Fibroblast of the aortic adventitia (primary cell): ENCODE measurements at regions not wholly inside any gene's neighbourhood (a gene's known extent, or its start where the extent isn't known, plus 50 kb on each side); places are given as distances from the start of the nearest gene placed in this dataset.

Experiments used
- DNase-seq: peaks from one replicate; pipeline ENCODE4 v3.0.0-alpha.2; 2010; ENCODE audit warnings: low read depth
- H3K4me3 ChIP-seq: 2 replicates; pipeline ENCODE4 v1.5.1; 2011; ENCODE audit warnings: low read depth, mild to moderate bottlenecking, control low read depth, low read length, moderate library complexity
- TF ChIP-seq, protein P1 (sequence below): IDR thresholded peaks from 2 replicates; pipeline ENCODE4 v1.5.1; 2011; ENCODE audit warnings: mild to moderate bottlenecking, low read length, control low read depth, inconsistent platforms; ENCODE audit not compliant: insufficient read depth

DNA sequence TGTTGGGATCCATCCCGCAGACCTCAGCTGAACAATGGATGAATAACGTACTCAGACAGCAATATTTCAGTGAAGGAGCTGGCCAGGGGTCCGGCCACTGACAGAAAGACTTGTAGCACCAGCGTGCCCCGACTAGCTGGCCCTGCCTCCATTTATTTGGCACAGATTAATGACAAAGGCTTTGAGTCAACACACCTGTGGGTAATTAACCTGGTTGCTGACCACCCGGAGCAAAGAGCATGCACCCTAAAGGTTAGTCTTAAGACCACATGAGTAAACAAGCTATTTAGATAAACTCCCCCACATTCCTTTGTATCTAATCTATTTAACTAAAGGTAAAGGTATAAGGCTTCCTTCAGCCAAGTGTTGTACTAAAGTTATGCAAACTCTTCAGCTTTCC is 868.6 kb downstream of the LRFN5 start:
- TF ChIP-seq, protein P1, sequence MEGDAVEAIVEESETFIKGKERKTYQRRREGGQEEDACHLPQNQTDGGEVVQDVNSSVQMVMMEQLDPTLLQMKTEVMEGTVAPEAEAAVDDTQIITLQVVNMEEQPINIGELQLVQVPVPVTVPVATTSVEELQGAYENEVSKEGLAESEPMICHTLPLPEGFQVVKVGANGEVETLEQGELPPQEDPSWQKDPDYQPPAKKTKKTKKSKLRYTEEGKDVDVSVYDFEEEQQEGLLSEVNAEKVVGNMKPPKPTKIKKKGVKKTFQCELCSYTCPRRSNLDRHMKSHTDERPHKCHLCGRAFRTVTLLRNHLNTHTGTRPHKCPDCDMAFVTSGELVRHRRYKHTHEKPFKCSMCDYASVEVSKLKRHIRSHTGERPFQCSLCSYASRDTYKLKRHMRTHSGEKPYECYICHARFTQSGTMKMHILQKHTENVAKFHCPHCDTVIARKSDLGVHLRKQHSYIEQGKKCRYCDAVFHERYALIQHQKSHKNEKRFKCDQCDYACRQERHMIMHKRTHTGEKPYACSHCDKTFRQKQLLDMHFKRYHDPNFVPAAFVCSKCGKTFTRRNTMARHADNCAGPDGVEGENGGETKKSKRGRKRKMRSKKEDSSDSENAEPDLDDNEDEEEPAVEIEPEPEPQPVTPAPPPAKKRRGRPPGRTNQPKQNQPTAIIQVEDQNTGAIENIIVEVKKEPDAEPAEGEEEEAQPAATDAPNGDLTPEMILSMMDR = no peak
- no peak overlapping the region for H3K4me3 ChIP-seq
- DNase-seq = no peak

DNA sequence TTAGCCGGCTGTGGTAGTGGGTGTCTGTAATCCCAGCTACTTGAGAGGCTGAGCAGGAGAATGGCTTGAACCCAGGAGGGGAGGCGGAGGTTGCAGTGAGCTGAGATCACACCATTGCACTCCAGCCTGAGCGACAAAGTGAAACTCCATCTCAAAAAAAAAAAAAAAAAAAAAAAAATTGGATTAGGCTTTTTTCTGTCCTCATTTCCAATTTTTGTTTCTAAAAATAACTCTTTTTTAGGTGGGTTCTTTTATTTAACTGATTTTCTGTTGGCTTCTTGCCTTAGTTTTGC is 863.7 kb downstream of the LRFN5 start:
- H3K4me3 ChIP-seq = no peak overlapping the region
- DNase-seq = no peak
- TF ChIP-seq, protein P1 = no peak

DNA sequence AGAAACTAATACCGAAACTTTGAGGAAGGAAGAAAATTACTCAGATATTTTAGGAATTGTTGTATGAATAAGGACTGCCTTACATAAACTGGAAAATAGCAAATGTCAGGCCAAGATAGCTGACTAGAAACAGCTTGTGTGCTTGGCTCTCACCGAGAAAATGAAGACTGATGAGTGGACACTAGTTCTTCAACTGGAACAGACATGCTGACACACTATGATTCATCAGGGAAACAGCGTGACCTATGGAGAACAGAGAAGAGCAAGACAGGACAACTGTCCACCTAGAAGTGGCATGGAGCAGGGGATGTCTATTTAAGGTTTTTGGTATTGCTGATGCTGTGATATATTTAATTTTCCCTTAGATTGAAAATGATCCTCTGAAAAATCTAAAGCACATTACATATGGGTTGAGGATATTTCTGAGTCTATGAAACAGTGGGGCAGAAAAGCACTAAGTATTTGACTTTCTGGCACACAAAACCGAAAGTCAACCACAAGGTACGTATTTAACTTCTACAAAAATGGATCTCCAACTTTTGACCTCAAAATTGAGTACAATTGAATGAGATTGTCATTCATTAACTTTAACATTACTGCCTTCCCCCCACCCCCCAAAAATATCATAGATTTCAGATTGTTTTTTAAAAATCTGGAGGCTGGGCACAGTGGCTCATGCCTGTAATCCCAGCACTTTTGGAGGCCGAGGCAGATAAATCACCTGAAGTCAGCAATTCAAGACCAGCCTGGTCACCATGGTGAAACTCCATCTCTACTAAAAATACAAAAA is 863.2 kb downstream of the LRFN5 start:
- DNase-seq = peak; percentile 0
- TF ChIP-seq, protein P1 = no peak
- H3K4me3 ChIP-seq = no peak overlapping the region

DNA sequence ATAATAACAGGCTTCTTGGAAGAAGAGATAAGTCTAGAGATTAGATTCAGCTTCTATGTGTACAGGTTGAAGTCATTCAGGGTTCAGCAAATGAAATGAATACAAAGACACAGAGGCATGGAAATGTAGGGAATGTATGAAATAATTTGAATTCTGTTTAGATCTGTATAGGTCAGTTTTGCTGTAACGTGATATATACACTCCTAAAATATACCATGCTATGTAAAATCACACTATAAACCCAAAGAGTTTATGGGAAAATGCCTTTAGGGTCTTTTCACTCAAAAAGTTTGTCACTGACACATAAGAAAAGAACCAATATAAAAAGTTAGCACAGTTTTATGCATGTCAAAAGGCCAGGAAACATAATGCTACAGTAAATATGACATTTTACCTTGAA is 854.0 kb downstream of the LRFN5 start:
- no peak for DNase-seq
- TF ChIP-seq, protein P1 = no peak
- no peak overlapping the region for H3K4me3 ChIP-seq

DNA sequence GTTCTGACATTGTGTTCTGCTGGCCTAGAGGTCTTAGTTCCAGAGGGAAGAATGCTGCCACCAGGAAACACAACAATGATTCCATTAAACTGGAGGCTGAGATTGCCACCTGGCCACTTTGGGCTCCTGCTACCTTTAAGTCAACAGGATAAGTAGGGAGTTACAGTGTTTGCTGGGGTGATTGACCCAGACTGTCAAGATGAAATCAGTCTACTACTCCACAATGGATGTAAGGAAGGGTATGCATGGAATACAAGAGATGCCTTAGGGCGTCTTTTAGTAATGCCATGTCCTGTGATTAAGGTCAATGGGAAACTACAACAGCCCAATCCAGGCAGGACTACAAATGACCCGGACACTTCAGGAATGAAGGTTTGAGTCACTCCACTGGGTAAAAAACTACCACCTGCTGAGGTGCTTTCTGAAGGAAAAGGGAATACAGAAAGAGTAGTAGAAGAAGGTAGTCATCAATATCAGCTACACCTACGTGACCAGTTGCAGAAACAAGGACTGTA is 852.6 kb downstream of the LRFN5 start:
- H3K4me3 ChIP-seq = no peak overlapping the region
- no peak for DNase-seq
- TF ChIP-seq, protein P1 = no peak

DNA sequence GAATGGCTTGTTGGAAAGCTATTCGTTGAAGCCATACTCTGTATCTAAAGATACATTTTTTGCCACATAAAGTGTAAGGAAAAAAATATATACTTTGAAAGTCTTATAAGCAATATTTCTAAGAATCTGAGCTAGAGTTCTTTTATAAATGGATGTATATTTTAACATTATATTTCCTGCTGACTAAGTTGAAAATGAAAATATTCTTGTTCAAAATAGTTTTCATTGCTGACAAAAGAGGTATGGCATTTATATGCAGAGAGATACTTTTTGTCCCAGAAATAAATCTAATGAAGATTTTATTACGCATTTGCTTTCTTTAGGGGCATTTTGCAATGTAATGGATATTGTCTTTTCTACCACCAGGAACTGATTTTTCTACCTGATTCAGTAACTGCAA is 834.9 kb downstream of the LRFN5 start:
- TF ChIP-seq, protein P1 = no peak
- H3K4me3 ChIP-seq = no peak overlapping the region
- DNase-seq = no peak

DNA sequence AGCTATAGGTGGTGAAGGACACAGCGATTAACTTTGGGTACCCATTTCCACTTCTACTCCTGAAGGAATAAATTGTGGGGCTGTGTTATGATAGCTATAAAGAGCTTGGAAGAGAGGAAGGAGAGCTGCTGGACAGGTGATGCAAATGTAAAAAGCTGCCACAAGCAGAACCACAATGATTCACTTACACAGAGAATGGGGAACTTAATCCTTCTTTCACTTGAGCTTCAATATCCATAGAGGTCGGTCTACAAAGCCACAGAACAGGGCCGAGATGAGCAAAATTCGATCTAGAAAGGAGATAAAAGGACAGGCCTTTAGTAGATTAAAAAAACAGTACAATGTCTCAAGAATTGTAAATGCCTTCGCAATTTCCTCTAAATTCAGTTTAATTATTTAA is 831.1 kb downstream of the LRFN5 start:
- H3K4me3 ChIP-seq = no peak overlapping the region
- no peak for DNase-seq
- TF ChIP-seq, protein P1 = no peak
